ENCODE measurements at regions not wholly inside any gene's neighbourhood (a gene's known extent, or its start where the extent isn't known, plus 50 kb on each side); places are given as distances from the start of the nearest gene placed in this dataset.
"Not testable (repeated sequence)": the region's sequence is repeated elsewhere in the genome, so short reads cannot be mapped to it uniquely, and the experiment has no call there.

DNA sequence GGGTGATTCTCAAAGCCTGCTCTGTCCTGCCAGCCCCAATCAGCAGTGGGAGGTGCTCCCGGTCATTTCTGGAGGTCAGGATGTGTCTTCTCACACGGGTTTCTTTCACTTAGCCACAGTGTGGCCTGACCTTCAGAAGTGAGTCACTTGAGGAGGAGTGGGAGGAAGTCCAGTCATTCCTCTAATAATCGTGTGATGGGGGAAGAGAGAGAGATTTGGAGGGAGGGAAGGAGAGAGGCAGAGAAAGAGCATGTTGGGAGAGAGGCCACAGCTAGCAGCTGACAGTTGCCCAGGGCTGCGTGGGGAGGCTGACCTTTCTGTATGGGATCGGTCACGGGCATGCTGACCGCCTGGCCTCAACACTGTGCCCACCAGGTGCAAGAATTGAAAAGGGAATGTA, 139.9 kb downstream of the NPIPB11 start:
- TF ChIP-seq, protein P1, sequence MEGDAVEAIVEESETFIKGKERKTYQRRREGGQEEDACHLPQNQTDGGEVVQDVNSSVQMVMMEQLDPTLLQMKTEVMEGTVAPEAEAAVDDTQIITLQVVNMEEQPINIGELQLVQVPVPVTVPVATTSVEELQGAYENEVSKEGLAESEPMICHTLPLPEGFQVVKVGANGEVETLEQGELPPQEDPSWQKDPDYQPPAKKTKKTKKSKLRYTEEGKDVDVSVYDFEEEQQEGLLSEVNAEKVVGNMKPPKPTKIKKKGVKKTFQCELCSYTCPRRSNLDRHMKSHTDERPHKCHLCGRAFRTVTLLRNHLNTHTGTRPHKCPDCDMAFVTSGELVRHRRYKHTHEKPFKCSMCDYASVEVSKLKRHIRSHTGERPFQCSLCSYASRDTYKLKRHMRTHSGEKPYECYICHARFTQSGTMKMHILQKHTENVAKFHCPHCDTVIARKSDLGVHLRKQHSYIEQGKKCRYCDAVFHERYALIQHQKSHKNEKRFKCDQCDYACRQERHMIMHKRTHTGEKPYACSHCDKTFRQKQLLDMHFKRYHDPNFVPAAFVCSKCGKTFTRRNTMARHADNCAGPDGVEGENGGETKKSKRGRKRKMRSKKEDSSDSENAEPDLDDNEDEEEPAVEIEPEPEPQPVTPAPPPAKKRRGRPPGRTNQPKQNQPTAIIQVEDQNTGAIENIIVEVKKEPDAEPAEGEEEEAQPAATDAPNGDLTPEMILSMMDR (IDR thresholded peaks at IDR 0.05) = not testable (repeated sequence)
- not testable (repeated sequence) for TF ChIP-seq POLR2A, POLR2AphosphoS5 (IDR thresholded peaks at IDR 0.05)

All from breast epithelium (tissue), 3 donors.